Activated T-cell treated with anti-CD3 and anti-CD28 coated beads for 24 hours (primary cell): ENCODE measurements at regions not wholly inside any gene's neighbourhood (a gene's known extent, or its start where the extent isn't known, plus 50 kb on each side); places are given as distances from the start of the nearest gene placed in this dataset.

Experiments
- DNase-seq: peaks from one replicate; pipeline ENCODE4 v3.0.0-alpha.2; 2020; ENCODE audit warnings: low read depth

- DNase-seq, result no peak
Measured at GRCh38 chr22:48836673-48837340, 990.9 kb downstream of the BRD1 start.

GRCh38 chr22:48835857-48836672 is 991.6 kb downstream of the BRD1 start:
- no peak for DNase-seq

DNA sequence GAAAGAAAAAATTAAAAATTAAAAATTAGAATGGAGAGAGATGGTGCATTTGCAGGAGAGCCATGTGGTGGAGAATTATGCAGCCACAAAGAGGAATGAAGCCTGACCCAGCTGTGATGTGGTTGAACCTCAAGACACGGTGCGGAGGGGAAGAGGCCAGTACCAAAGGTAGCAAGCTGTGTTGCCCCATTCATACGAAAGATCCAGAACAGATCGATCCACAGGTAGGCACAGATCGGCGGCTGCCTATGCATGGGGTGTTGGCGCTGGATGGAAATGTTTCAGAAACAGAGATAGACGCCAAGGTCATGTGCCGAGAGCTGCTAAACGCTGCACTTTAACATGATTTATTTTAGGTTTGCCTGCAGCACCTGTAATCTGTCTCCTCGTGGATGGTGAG is 992.3 kb downstream of the BRD1 start:
- DNase-seq, result no peak

- DNase-seq, result no peak
Measured at GRCh38 chr22:48834404-48834803, 993.3 kb downstream of the BRD1 start.

DNA sequence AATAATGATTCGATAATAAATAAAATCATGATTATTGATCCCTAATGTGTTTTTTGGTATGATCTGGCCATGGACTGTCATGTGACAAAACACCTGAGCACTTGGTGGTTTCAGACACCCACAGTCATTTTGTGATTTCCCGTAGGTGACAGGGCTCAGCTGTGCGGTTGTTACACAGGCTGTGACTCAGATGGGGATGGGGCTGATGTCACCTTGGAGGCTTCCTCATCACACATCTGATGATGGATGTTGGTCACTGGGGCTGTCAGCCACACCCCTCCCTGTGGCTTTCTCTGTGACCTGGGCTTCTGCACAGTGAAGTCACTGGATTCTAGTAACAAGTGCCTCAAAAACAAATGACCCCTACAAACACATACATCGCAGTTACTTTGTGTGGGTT is 995.1 kb downstream of the BRD1 start:
- DNase-seq, result no peak

- DNase-seq, result no peak
Measured at GRCh38 chr22:48829908-48830307, 997.8 kb downstream of the BRD1 start.

DNA sequence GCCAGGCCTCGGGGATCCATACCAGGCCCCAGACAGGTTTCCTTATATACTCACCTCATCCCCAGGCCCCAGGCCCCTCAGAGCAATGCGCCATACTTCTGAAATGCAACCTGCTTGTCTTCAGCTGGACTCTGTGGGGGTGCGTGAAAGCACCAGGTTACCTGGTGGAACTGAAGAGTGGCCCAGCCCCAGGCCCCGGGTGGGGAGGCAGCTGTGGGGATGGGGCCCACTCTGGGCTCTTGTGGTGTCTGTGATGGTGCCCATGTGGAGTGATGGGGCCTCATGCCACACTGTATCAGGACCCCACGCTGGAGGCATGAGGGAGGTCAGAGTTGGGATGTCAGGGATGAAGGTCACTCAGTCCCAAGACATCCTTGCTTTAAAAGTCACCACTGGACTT is 999.0 kb downstream of the BRD1 start:
- no peak for DNase-seq

DNA sequence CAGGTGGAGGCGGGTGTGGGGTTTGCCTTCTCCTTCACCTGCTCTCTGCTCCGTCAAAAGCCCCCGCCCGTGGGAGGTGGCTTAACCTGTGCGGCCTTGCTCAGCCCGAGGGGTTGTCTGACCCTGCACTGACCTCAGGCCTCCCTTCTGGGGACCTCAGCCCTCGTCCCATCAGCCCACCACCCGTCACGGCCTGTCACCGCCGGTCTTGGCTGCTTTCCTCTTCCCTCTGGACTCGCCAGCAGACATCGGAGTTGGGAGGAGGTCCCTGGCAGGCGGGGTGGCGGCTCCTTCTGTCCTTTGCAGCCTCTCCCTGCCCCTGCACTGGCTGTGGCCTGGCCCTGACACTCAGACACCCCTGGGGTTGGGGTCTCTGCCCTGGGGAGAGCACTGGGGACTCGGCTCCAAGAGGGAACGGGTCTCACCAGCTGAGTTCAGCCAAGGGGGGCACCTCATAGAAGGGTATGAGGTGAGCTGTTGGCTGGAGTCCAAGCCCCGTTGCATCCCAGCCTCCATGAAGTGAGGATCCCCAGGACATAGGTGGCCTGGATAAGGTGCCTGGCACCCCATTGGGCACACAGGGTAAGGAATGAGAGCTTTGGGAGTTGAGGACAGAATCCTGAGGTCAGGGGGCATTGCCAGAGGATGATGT is 999.6 kb downstream of the BRD1 start:
- DNase-seq, result no peak

- DNase-seq, result no peak
Measured at GRCh38 chr22:48827268-48827846, 1000.3 kb downstream of the BRD1 start.

DNA sequence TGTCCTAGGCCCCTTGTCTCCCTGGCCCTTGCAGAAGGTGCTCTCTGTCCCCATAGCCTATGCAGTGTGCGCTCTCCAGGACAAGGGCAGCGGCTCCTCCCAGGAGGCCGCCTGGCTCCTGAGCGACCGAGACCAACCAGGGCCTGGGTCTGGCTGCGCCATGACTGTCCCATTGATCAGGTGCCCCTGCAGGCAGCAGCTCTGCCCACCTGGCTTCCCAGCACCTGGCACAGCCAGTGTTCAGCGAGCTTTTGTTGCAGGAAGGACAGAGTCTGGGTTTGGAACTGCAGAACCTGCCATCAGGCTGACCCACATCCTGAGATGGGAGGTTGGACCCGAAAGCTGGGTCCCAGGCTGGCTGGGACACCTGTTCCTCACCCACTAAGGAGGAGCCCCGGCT is 1001.1 kb downstream of the BRD1 start:
- no peak for DNase-seq

GRCh38 chr22:48825802-48826520 is 1001.7 kb downstream of the BRD1 start:
- DNase-seq, result no peak

GRCh38 chr22:48824712-48825651 is 1002.7 kb downstream of the BRD1 start:
- no peak for DNase-seq

DNA sequence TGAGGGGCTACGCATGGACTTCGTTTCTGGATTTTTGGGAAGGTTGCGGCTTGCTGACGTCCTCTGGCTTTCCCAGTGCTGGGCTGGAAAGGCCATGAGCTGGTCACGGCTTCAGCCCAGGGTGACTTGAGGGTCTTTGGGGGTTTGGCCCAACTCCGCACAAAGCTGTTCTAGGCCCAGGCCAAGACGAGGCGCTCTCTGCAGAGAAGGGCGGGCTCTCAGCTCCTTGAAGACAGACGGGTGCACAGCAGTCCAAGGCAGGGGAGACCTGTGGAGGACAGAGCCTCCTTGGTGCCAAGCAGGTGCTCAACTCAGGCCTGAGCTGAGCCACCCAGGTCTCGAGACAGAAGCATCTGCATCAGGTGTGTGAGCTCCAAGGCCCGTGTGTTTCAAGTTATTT is 1003.7 kb downstream of the BRD1 start:
- DNase-seq, result no peak

DNA sequence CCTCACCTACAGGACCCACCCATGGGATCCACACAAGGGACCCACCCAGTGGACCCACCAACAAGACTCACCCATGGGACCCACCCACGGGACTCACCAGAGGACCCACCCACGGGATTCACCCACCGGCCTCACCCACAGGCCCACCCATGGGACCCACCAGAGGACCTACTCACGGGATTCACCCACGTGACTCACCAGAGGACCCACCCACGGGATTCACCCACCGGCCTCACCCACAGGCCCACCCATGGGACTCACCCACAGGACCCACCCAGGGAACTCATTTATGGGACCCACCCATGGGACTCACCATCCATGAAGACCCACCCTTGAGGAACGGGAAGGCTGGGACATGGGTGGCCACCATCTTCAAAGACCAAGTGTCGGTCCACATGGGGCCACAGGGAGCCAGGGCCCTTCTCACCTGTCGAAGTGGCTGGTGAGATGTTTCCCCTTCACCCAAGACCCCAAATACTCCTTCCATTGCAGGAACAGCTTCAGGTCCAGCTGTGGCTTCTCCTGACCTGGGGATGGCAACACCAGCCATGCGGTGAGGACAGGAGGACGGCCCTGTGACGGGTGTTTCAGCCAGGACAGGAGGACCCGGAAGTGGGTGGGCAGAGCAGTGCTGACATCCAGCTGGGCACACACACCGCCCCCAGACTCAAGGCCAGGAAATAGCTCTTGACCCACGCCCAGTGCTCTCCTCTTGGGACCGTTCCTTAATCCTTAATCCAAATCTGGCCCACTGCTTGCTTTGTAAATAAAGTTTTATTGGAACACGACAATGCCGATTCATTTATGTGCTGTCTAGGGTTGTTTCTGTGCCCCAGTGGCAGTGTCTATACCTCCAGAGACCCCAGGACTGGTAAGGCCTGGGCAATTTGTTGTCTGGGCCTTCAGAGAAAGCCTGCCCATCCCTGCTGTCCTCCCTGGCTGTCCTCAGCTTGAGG is 1005.1 kb downstream of the BRD1 start:
- DNase-seq, result no peak

DNA sequence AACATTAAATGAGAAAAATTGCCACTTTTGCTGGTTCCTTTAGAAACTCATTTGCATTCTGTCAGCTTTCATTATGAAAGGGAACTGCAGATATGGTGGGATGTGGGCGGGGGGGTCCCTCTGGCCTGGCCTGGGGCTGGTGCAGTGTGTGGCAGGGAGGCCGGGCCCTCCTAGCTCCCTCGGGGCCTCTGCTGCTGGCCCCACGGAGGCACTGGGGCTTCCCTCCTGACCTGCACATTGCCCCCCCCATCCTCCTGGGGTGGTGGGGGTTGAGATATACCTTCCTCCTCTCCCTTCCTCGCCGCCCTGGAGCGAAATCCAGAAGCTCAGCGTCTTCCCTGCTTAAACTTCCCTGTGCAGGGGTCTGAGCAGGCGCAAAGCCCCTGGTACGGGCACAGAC is 1005.9 kb downstream of the BRD1 start:
- DNase-seq, result no peak

- no peak for DNase-seq
Measured at GRCh38 chr22:48821346-48821690, 1006.4 kb downstream of the BRD1 start.

- DNase-seq, result no peak
Measured at GRCh38 chr22:48820481-48821345, 1007.0 kb downstream of the BRD1 start.

DNA sequence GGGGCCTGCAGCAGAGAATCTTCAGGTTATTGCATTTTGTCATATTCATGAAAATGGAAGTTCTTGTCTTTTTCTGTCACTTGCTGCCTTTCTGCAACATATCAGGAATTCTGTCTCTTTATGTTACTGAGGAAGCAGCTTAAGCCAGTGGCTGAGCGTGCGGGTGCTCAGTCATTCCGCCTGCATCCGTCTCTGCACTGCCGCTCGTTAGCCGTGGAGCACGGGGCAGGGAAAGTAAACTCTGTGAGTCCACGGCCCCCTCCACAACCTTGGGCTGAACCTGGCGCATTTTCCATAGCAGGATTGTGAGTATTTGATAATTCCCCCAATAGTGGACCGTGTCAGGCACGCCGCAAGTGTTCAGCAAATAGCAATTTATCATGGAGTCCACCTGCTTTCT is 1007.7 kb downstream of the BRD1 start:
- DNase-seq, result no peak

DNA sequence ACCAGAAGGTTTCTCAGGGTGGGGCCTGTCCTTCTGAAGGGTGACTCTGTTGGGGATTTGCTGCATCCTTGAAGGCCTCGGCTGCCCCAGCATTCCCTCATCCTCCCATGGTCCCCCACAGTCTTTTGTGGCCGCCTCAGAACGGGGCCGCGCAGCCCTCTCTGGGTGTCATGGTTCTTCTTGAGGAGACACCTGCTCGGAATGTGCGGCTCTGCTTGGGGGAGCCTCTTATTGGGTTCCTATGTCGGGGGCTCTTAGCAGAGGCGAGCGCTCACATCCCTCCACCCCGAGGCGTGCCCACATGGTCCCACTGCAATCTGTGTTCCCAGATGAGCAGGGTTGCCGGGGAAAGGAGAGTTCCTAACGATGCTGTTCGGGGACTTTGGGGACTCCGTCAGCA is 1008.4 kb downstream of the BRD1 start:
- DNase-seq, result no peak
